DND-41 (cell line): ENCODE measurements at regions not wholly inside any gene's neighbourhood (a gene's known extent, or its start where the extent isn't known, plus 50 kb on each side); places are given as distances from the start of the nearest gene placed in this dataset.
"Not testable (repeated sequence)": the region's sequence is repeated elsewhere in the genome, so short reads cannot be mapped to it uniquely, and the experiment has no call there.

Source experiments
- ATAC-seq: fragments of 200-7000 bp; cut with Tn5 transposase; 3 replicates; pipeline ENCODE4 v1.9.1; 2021; ENCODE audit warnings: low read depth; ENCODE audit not compliant: insufficient read depth
- DNase-seq: peaks from one replicate; pipeline ENCODE4 v3.0.0-alpha.2; 2020
- H2AFZ ChIP-seq: 2 replicates; pipeline ENCODE4 v1.6.0; 2012; ENCODE audit warnings: low read depth, low read length
- H3K27ac ChIP-seq: 2 replicates; pipeline ENCODE4 v1.5.1; 2012; ENCODE audit warnings: low read length, inconsistent platforms
- H3K27me3 ChIP-seq: fragments of 200-600 bp; sonication (generic); 2 replicates; pipeline ENCODE4 v1.6.0; 2012; ENCODE audit warnings: low read length, mild to moderate bottlenecking, inconsistent platforms; ENCODE audit not compliant: insufficient read depth, poor library complexity
- H3K36me3 ChIP-seq: 2 replicates; pipeline ENCODE4 v1.5.1; 2012; ENCODE audit warnings: low read length, inconsistent platforms; ENCODE audit not compliant: insufficient read depth
- H3K4me1 ChIP-seq: 2 replicates; pipeline ENCODE4 v1.5.1; 2012; ENCODE audit warnings: mild to moderate bottlenecking, low read length; ENCODE audit not compliant: insufficient read depth
- H3K4me2 ChIP-seq: 2 replicates; pipeline ENCODE4 v1.6.0; 2012; ENCODE audit warnings: mild to moderate bottlenecking, moderate library complexity, low read length, inconsistent platforms; ENCODE audit not compliant: insufficient read depth
- H3K4me3 ChIP-seq, 2 experiments: fragments of 200-600 bp in 1 of 2; shearing (Covaris generic) in 1 of 2; 2 replicates each; pipeline ENCODE4 v1.5.1; 2012 to 2016; ENCODE audit warnings: inconsistent platforms in 2 of 2, low read length in 2 of 2, mild to moderate bottlenecking in 2 of 2, low read depth in 1 of 2, moderate library complexity in 1 of 2
- H3K79me2 ChIP-seq: 2 replicates; pipeline ENCODE4 v1.6.0; 2012; ENCODE audit warnings: low read length, inconsistent platforms; ENCODE audit not compliant: insufficient read depth
- H3K9ac ChIP-seq: 2 replicates; pipeline ENCODE4 v1.6.0; 2012; ENCODE audit warnings: low read depth, mild to moderate bottlenecking, inconsistent platforms, low read length, moderate library complexity
- H3K9me3 ChIP-seq: 2 replicates; pipeline ENCODE4 v1.5.1; 2012; ENCODE audit warnings: low read length, moderate library complexity, mild to moderate bottlenecking, inconsistent platforms; ENCODE audit not compliant: insufficient read depth, severe bottlenecking
- H4K20me1 ChIP-seq: 2 replicates; pipeline ENCODE4 v1.6.0; 2012; ENCODE audit warnings: low read length; ENCODE audit not compliant: insufficient read depth

- ATAC-seq, result not testable (repeated sequence)
Observed at GRCh38 chr13:18322821-18323220, 858.8 kb downstream of the TUBA3C start.

GRCh38 chr13:18319653-18320052, 862.0 kb downstream of the TUBA3C start:
- not testable (repeated sequence) for DNase-seq, H3K36me3 ChIP-seq, ATAC-seq, H3K4me3 ChIP-seq, H3K4me2 ChIP-seq, H3K4me1 ChIP-seq, H3K27ac ChIP-seq, H3K9me3 ChIP-seq, H2AFZ ChIP-seq, H3K79me2 ChIP-seq, H4K20me1 ChIP-seq, H3K9ac ChIP-seq, H3K27me3 ChIP-seq

More at GRCh38 chr13:18322821-18323220, 858.8 kb downstream of the TUBA3C start:
- not testable (repeated sequence) for H3K4me3 ChIP-seq, H4K20me1 ChIP-seq, H3K79me2 ChIP-seq, DNase-seq, H3K9me3 ChIP-seq, H3K4me1 ChIP-seq, H3K27ac ChIP-seq, H3K4me2 ChIP-seq, H3K9ac ChIP-seq, H3K27me3 ChIP-seq, H2AFZ ChIP-seq, H3K36me3 ChIP-seq

GRCh38 chr13:18303240-18303813, 878.3 kb downstream of the TUBA3C start:
- not testable (repeated sequence) for H3K36me3 ChIP-seq, H3K79me2 ChIP-seq, H3K4me1 ChIP-seq, DNase-seq, H3K4me3 ChIP-seq, H4K20me1 ChIP-seq, H3K4me2 ChIP-seq, ATAC-seq, H3K9me3 ChIP-seq, H3K9ac ChIP-seq, H2AFZ ChIP-seq, H3K27ac ChIP-seq, H3K27me3 ChIP-seq

- not testable (repeated sequence) for H3K27me3 ChIP-seq, H3K4me2 ChIP-seq, H3K9ac ChIP-seq, DNase-seq, ATAC-seq, H3K4me3 ChIP-seq, H3K9me3 ChIP-seq, H2AFZ ChIP-seq, H4K20me1 ChIP-seq, H3K36me3 ChIP-seq, H3K27ac ChIP-seq, H3K4me1 ChIP-seq, H3K79me2 ChIP-seq
Observed at GRCh38 chr13:18300968-18301367, 880.7 kb downstream of the TUBA3C start.

GRCh38 chr13:18297359-18297758, 884.3 kb downstream of the TUBA3C start:
- not testable (repeated sequence) for H3K27ac ChIP-seq, H3K79me2 ChIP-seq, H3K36me3 ChIP-seq, ATAC-seq, H3K9ac ChIP-seq, H4K20me1 ChIP-seq, H3K4me2 ChIP-seq, H2AFZ ChIP-seq, H3K27me3 ChIP-seq, H3K4me3 ChIP-seq, H3K4me1 ChIP-seq, H3K9me3 ChIP-seq, DNase-seq

- not testable (repeated sequence) for H3K4me3 ChIP-seq, H4K20me1 ChIP-seq, H2AFZ ChIP-seq, H3K4me1 ChIP-seq, ATAC-seq, H3K79me2 ChIP-seq, H3K27ac ChIP-seq, H3K9me3 ChIP-seq, H3K9ac ChIP-seq, DNase-seq, H3K4me2 ChIP-seq, H3K27me3 ChIP-seq, H3K36me3 ChIP-seq
Observed at GRCh38 chr13:18296617-18297016, 885.0 kb downstream of the TUBA3C start.

GRCh38 chr13:18294311-18294710, 887.3 kb downstream of the TUBA3C start:
- H4K20me1 ChIP-seq, H2AFZ ChIP-seq, H3K36me3 ChIP-seq, H3K4me3 ChIP-seq, H3K79me2 ChIP-seq, H3K4me1 ChIP-seq, ATAC-seq, H3K27ac ChIP-seq, H3K4me2 ChIP-seq, H3K9me3 ChIP-seq, H3K27me3 ChIP-seq, DNase-seq, H3K9ac ChIP-seq: not testable (repeated sequence)

- not testable (repeated sequence) for H3K36me3 ChIP-seq, H3K27ac ChIP-seq, H3K4me3 ChIP-seq, H2AFZ ChIP-seq, H3K27me3 ChIP-seq, H3K79me2 ChIP-seq, DNase-seq, H3K9me3 ChIP-seq, H3K4me2 ChIP-seq, H4K20me1 ChIP-seq, H3K4me1 ChIP-seq, H3K9ac ChIP-seq
- 0 out of 3 replicates have a peak, but pooled peaks have one; percentile 45 for ATAC-seq
Observed at GRCh38 chr13:18286848-18287247, 894.8 kb downstream of the TUBA3C start.
